HFF-Myc (cell line): ENCODE measurements at regions not wholly inside any gene's neighbourhood (a gene's known extent, or its start where the extent isn't known, plus 50 kb on each side); places are given as distances from the start of the nearest gene placed in this dataset.

Experiments used
- DNase-seq: peaks from one replicate; pipeline ENCODE4 v3.0.0-alpha.2; 2011; ENCODE audit warnings: low read depth; ENCODE audit errors: extremely low read depth
- H3K4me3 ChIP-seq: replicated peaks from 2 replicates; pipeline ENCODE4 v1.5.1; 2011; ENCODE audit warnings: low read depth, mild to moderate bottlenecking, control low read depth, low read length
- CTCF ChIP-seq: IDR thresholded peaks from 2 replicates; pipeline ENCODE4 v1.5.1; 2012; ENCODE audit warnings: mild to moderate bottlenecking, low read depth, low read length, control low read depth; ENCODE audit errors: missing control alignments

- no peak for TF ChIP-seq CTCF
- H3K4me3 ChIP-seq, result no peak overlapping the region
- DNase-seq, result peak; percentile 11
Observed at GRCh38 chr9:76557674-76558225, 98.8 kb downstream of the GCNT1 start.

GRCh38 chr9:76558465-76558864 is 99.5 kb downstream of the GCNT1 start:
- DNase-seq, result no peak
- H3K4me3 ChIP-seq, result no peak overlapping the region
- TF ChIP-seq CTCF, result no peak

- H3K4me3 ChIP-seq, result no peak overlapping the region
- DNase-seq, result no peak
- no peak for TF ChIP-seq CTCF
Observed at GRCh38 chr9:76559286-76559685, 100.3 kb downstream of the GCNT1 start.

- TF ChIP-seq CTCF, result no peak
- no peak for DNase-seq
- no peak overlapping the region for H3K4me3 ChIP-seq
Observed at GRCh38 chr9:76560481-76560922, 101.5 kb downstream of the GCNT1 start.

- TF ChIP-seq CTCF, result no peak
- no peak for DNase-seq
- no peak overlapping the region for H3K4me3 ChIP-seq
Observed at GRCh38 chr9:76561050-76561713, 102.2 kb downstream of the GCNT1 start.
